GM19463 (cell line): ENCODE measurements at regions not wholly inside any gene's neighbourhood (a gene's known extent, or its start where the extent isn't known, plus 50 kb on each side); places are given as distances from the start of the nearest gene placed in this dataset.
"Not testable (repeated sequence)": the region's sequence is repeated elsewhere in the genome, so short reads cannot be mapped to it uniquely, and the experiment has no call there.

Source experiments
- ATAC-seq: cut with Tn5 transposase; IDR thresholded peaks from one replicate; pipeline ENCODE4 v1.9.1; 2021; ENCODE audit warnings: mild to moderate bottlenecking, moderate library complexity; ENCODE audit not compliant: unreplicated experiment

GRCh38 chr5:44546286-44546685, 157.1 kb upstream of the FGF10 start:
- no peak for ATAC-seq

GRCh38 chr5:44543511-44543910, 154.3 kb upstream of the FGF10 start:
- ATAC-seq, result no peak

GRCh38 chr5:44542470-44542869, 153.2 kb upstream of the FGF10 start:
- ATAC-seq, result no peak

- ATAC-seq, result no peak
These were observed 150.3 kb upstream of the FGF10 start for GRCh38 chr5:44539602-44539919.

- no peak for ATAC-seq
These were observed 149.8 kb upstream of the FGF10 start for GRCh38 chr5:44538797-44539601.

GRCh38 chr5:44536650-44537260, 147.5 kb upstream of the FGF10 start:
- ATAC-seq, result no peak

GRCh38 chr5:44535621-44536020, 146.4 kb upstream of the FGF10 start:
- no peak for ATAC-seq

GRCh38 chr5:44532981-44533380, 143.8 kb upstream of the FGF10 start:
- no peak for ATAC-seq

- ATAC-seq, result not testable (repeated sequence)
These were observed 142.5 kb upstream of the FGF10 start for GRCh38 chr5:44531756-44532155.

- ATAC-seq, result not testable (repeated sequence)
These were observed 141.6 kb upstream of the FGF10 start for GRCh38 chr5:44530783-44531182.

- ATAC-seq, result no peak
These were observed 122.4 kb upstream of the FGF10 start for GRCh38 chr5:44511596-44511995.

- no peak for ATAC-seq
These were observed 117.3 kb upstream of the FGF10 start for GRCh38 chr5:44506561-44506960.

GRCh38 chr5:44499381-44499780, 110.2 kb upstream of the FGF10 start:
- ATAC-seq, result no peak

- no peak for ATAC-seq
These were observed 108.4 kb upstream of the FGF10 start for GRCh38 chr5:44497606-44498005.

- ATAC-seq, result no peak
These were observed 106.1 kb upstream of the FGF10 start for GRCh38 chr5:44495280-44495679.

GRCh38 chr5:44489759-44490158, 100.5 kb upstream of the FGF10 start:
- no peak for ATAC-seq

GRCh38 chr5:44486591-44486990, 97.4 kb upstream of the FGF10 start:
- no peak for ATAC-seq

GRCh38 chr5:44454002-44454401, 64.8 kb upstream of the FGF10 start:
- no peak for ATAC-seq

- ATAC-seq, result no peak
These were observed 57.2 kb upstream of the FGF10 start for GRCh38 chr5:44446399-44446798.

- ATAC-seq, result no peak
These were observed 54.0 kb upstream of the FGF10 start for GRCh38 chr5:44443172-44443571.

GRCh38 chr5:44441460-44441859, 52.2 kb upstream of the FGF10 start:
- ATAC-seq, result no peak

- no peak for ATAC-seq
These were observed 51.0 kb upstream of the FGF10 start for GRCh38 chr5:44440186-44440585.
